LNCAP (cell line): ENCODE measurements at regions not wholly inside any gene's neighbourhood (a gene's known extent, or its start where the extent isn't known, plus 50 kb on each side); places are given as distances from the start of the nearest gene placed in this dataset.

Experiments used
- TF ChIP-seq, protein P1 (sequence below): fragments of 450-650 bp; IDR thresholded peaks from 2 replicates; pipeline ENCODE4 v1.5.1; 2017; ENCODE audit warnings: mild to moderate bottlenecking

DNA sequence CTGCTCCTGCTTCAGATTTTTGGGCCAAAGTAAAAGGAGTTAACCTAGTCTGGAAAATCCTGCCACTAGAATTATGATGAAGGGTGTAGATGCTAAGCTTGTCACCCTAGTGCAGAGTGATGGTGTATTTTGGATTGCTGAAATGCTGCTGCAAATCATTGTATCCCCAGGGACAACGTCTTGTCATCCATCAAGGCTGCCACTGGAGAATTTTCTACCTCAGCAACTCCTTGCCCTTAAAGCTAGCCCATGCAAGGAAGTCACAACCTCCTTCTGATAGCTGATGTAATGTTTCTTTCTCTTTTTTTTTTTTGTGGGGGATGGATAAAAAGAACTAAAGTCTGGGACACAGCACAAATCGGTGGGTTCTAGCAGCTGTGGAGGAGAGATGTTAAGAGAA, 139.4 kb upstream of the FRMD6 start:
- TF ChIP-seq, protein P1, sequence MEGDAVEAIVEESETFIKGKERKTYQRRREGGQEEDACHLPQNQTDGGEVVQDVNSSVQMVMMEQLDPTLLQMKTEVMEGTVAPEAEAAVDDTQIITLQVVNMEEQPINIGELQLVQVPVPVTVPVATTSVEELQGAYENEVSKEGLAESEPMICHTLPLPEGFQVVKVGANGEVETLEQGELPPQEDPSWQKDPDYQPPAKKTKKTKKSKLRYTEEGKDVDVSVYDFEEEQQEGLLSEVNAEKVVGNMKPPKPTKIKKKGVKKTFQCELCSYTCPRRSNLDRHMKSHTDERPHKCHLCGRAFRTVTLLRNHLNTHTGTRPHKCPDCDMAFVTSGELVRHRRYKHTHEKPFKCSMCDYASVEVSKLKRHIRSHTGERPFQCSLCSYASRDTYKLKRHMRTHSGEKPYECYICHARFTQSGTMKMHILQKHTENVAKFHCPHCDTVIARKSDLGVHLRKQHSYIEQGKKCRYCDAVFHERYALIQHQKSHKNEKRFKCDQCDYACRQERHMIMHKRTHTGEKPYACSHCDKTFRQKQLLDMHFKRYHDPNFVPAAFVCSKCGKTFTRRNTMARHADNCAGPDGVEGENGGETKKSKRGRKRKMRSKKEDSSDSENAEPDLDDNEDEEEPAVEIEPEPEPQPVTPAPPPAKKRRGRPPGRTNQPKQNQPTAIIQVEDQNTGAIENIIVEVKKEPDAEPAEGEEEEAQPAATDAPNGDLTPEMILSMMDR = no peak

DNA sequence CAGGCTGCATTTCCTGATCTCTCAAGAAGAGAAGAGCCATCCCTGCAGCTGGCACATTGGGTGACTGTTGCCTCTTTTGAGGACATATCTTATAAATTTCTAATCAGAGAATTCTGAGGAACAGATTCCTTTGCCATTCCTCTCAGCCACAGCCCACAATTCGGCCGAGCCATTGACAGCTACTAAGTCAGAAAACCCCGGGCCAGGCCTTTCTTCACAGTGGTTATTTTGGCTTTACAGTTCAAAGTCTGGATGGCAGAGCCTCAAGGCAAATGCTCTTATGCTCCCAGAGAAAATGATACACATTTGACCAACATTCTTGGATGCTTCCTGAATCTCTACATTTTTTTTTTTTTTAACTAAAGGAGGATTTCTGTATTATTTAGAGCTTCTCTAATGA, 138.4 kb upstream of the FRMD6 start:
- TF ChIP-seq, protein P1 = no peak

DNA sequence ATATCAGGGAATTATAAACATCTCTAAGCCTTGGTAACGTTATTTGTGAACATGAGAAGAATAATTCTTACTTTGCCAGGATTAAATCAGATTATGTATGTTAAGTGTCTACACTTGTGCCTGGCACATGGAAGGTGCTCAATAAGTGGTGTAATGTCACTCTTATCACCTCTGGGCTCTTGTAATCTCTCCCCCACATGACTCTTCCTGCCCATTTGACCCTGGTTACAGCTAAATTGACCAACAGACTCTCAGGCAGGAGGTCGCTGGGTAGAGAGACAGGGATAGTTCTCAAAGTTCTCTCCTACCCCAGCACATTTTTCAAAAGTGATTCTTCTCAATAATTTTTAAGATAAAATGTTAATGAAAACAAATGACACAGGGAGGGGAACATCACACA, 137.8 kb upstream of the FRMD6 start:
- TF ChIP-seq, protein P1 = no peak

DNA sequence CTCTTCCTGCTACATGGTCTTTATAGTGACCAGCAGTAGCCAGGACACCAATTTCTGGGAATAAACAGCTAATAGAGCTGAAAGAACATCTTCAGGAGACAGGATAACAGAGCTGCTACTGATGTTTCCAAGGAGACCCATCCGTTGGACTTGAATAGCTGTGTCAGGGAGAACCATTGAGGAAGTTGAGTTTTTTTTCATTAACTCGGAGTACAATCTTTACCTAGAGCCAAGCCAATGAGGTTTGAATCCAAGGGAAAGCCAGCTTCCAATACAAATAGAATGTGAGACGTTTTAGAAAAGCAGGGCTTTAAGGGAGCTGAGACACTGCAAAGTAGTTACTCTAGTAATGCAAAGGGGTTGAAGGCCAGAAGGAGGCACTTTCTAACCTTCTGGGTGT, 136.1 kb upstream of the FRMD6 start:
- TF ChIP-seq, protein P1 = no peak

DNA sequence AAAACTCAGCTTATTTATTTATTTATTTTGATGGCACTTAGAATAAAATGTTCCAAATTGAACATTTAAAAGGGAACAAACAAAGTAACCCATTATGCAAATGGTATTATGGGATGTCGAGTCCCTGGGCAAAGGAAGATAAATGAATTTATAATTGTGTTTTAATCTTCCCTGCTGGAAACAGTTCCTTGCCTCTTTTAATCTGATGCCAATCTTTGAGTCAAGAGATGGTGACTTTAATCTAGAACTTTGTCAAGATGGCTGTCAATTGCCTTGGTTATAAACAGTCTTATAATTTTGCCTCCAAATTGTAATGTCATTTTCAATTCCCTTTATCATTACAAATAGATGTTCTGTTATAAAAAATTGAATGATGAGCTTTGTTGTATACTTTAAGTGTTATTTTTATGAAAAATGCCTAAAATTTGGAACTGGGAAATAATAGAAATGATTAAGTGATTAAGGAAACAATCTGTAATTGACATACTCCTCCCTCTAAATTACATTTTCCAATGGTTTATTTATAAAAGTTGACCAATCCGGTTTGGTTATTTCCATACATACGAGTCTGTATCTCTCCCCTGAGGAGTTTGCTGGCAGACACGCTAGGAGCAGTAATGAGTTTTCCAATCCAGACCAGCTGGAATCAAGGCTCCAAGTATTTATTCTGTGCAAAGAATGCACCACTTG, 134.9 kb upstream of the FRMD6 start:
- TF ChIP-seq, protein P1 = no peak

DNA sequence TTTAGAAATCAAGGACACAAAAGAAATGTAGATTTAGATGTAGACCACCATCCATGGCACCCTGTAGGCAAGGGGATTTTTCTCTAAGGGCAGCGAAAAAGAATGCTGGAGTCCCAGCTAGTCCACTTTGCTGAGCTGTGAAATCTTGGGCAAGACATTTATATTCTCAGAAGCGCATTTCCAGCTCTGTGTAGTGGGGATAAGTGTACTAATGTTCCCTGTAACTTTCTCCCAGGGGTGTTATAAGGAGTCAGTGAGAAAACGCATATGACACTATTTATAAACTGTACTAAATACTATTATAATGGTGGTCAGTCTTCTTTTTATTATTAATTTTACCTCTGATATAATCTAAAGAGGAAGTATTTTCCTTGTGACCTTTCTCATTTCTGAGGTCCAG, 133.4 kb upstream of the FRMD6 start:
- TF ChIP-seq, protein P1 = no peak

DNA sequence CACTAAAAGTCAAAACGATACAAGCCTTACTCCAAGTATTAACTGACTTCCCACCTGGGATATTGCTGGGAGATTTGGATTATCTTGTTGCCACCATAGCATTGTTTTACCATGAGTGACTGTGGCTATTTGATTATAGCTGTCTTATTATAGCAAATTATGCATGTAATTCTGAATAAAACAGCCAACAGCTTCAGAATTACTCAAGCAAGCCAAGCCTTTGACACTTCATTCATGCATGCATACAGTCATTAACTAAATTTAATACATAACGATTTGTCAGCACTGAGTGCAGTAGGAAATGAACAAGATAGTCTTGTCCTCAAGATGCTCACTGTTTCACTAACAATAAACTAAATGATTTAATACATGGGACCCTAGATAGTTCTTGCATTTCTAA, 133.0 kb upstream of the FRMD6 start:
- TF ChIP-seq, protein P1 = no peak

DNA sequence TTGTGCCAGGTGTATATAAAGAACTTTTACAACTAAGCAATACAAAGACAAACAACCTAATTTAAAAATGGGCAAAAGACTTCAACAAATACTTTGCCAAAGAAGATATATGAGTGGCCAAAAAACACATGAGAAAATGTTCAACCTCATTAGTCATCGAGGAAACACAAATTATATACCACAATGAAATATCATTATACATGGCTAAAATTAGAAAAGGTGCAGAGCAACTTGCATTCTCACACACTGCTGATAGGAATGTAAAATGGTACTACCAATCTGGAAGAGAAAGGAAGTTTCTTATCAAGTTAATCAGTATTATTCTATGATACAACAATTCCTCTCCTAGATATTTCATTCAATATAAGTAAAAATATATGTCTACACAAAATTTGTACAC, 131.6 kb upstream of the FRMD6 start:
- TF ChIP-seq, protein P1 = no peak
